Parathyroid adenoma (tissue), 2 donors: ENCODE measurements at regions not wholly inside any gene's neighbourhood (a gene's known extent, or its start where the extent isn't known, plus 50 kb on each side); places are given as distances from the start of the nearest gene placed in this dataset.

Experiments used
- H2AFZ ChIP-seq: fragments of 300-600 bp; sonication (generic); one replicate; pipeline ENCODE4 v1.7.0; 2017; ENCODE audit warnings: antibody characterized with exemption, mild to moderate bottlenecking
- H3K27ac ChIP-seq: fragments of 300-600 bp; sonication (generic); one replicate; pipeline ENCODE4 v1.7.0; 2017
- H3K27me3 ChIP-seq: fragments of 300-600 bp; sonication (generic); one replicate; pipeline ENCODE4 v1.7.0; 2017; ENCODE audit warnings: low read length; ENCODE audit not compliant: control insufficient read depth, insufficient read depth
- H3K36me3 ChIP-seq: fragments of 300-600 bp; sonication (generic); one replicate; pipeline ENCODE4 v1.7.0; 2017; ENCODE audit warnings: low read length; ENCODE audit not compliant: control insufficient read depth, insufficient read depth
- H3K4me1 ChIP-seq: fragments of 300-600 bp; sonication (generic); one replicate; pipeline ENCODE4 v1.7.0; 2017; ENCODE audit warnings: control low read depth
- H3K4me2 ChIP-seq: fragments of 300-600 bp; sonication (generic); one replicate; pipeline ENCODE4 v1.7.0; 2017; ENCODE audit warnings: low read length
- H3K4me3 ChIP-seq: fragments of 300-600 bp; sonication (generic); one replicate; pipeline ENCODE4 v1.7.0; 2017; ENCODE audit warnings: low read depth, low read length
- H3K79me2 ChIP-seq: fragments of 300-600 bp; sonication (generic); one replicate; pipeline ENCODE4 v1.7.0; 2017; ENCODE audit warnings: control low read depth
- H3K9ac ChIP-seq: fragments of 300-600 bp; sonication (generic); one replicate; pipeline ENCODE4 v1.7.0; 2017; ENCODE audit warnings: mild to moderate bottlenecking
- H3K9me3 ChIP-seq: fragments of 300-600 bp; sonication (generic); one replicate; pipeline ENCODE4 v1.7.0; 2017; ENCODE audit warnings: low read length; ENCODE audit not compliant: control insufficient read depth
- TF ChIP-seq, protein P1 (sequence below): fragments of 300-600 bp; sonication (generic); IDR thresholded peaks from one replicate; pipeline ENCODE4 v1.7.0; 2017; ENCODE audit warnings: antibody characterized with exemption, mild to moderate bottlenecking
- donor health status: primary hyperparathyroidism.

DNA sequence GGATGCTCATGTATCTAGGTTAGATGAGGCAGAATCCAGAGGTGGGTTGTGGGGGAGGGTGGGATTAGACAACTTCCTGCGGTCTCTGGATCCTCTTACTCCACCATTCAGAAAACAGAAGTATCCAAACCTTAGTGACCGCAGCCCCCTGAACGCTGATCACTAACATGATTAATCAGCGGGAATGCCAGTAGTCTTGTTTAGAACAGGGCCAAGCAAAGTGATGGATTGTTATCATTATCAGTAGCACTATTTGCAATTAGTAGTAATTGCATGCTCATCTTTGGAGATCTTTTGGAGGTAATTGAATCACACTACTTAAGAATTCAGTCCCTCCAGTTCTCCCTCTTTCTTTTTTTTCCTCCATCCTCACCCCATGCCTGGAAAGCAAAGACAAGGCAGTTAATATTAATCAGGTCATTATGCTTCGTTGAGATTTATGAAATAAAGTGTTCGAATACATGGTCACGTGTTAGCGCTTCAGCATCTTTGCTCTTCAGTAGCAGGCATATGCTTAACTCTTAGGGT lies 182.8 kb upstream of the NTF3 start:
- Histone ChIP-seq H3K4me2 (no peak overlapping the region), H3K27me3 (no peaks in the 10 kb centered on the region), H3K4me1 (no peaks in the 10 kb centered on the region), H2AFZ (no peak overlapping the region), H3K9ac (no peak overlapping the region), H3K36me3 (no peaks in the 10 kb centered on the region), H3K9me3 (no peaks in the 10 kb centered on the region), H3K27ac (no peak overlapping the region), H3K4me3 (no peak overlapping the region), H3K79me2 (no peaks in the 10 kb centered on the region)
- TF ChIP-seq, protein P1, sequence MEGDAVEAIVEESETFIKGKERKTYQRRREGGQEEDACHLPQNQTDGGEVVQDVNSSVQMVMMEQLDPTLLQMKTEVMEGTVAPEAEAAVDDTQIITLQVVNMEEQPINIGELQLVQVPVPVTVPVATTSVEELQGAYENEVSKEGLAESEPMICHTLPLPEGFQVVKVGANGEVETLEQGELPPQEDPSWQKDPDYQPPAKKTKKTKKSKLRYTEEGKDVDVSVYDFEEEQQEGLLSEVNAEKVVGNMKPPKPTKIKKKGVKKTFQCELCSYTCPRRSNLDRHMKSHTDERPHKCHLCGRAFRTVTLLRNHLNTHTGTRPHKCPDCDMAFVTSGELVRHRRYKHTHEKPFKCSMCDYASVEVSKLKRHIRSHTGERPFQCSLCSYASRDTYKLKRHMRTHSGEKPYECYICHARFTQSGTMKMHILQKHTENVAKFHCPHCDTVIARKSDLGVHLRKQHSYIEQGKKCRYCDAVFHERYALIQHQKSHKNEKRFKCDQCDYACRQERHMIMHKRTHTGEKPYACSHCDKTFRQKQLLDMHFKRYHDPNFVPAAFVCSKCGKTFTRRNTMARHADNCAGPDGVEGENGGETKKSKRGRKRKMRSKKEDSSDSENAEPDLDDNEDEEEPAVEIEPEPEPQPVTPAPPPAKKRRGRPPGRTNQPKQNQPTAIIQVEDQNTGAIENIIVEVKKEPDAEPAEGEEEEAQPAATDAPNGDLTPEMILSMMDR: no peak

DNA sequence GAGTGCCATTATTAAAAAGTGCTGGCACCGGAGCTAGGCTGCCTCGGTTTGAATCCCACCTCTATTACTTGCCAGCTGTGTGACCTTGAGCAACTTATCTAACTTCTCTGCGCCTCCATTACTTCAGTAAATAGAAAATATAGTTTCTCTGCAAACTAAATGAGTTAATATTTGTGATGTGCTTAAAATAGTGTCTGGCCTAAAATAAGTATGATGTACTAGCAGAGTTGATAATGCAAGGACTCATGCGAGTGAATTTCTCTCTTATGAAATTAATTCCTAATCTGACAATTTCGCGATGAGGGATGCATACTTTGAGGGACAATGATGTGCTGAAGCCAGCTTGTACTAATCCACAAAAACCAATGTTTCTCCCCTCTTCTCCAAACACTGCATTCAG lies 180.8 kb upstream of the NTF3 start:
- H3K9ac ChIP-seq: no peak overlapping the region
- no peak overlapping the region for H3K4me3 ChIP-seq
- no peaks in the 10 kb centered on the region for H3K27me3 ChIP-seq
- H3K79me2 ChIP-seq: no peaks in the 10 kb centered on the region
- H3K4me2 ChIP-seq: no peak overlapping the region
- no peak overlapping the region for H2AFZ ChIP-seq
- H3K4me1 ChIP-seq: no peaks in the 10 kb centered on the region
- no peaks in the 10 kb centered on the region for H3K9me3 ChIP-seq
- TF ChIP-seq, protein P1: no peak
- no peaks in the 10 kb centered on the region for H3K36me3 ChIP-seq
- no peak overlapping the region for H3K27ac ChIP-seq

DNA sequence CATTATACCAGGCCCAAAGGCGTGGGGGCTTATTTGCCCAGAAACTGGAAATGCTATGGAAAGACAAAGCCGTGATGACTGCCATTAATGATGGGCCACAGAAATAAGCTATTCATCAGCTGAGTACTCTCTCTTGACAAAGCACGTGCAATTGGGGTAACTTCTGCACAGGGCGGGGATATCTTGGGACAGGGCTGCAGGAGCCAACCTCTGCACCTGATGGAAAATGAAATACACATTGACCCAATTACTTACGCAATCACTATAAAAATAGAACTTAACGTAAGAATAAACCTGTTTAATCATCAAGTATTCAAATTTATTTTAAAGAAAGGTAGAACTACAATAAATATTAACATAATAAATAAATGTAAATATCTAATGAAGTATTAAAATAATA lies 180.1 kb upstream of the NTF3 start:
- TF ChIP-seq, protein P1: no peak
- Histone ChIP-seq H3K4me1 (no peaks in the 10 kb centered on the region), H3K79me2 (no peaks in the 10 kb centered on the region), H3K9me3 (no peaks in the 10 kb centered on the region), H3K27me3 (no peaks in the 10 kb centered on the region), H3K4me3 (no peak overlapping the region), H3K27ac (no peak overlapping the region), H2AFZ (no peak overlapping the region), H3K9ac (no peak overlapping the region), H3K4me2 (no peak overlapping the region), H3K36me3 (no peaks in the 10 kb centered on the region)

DNA sequence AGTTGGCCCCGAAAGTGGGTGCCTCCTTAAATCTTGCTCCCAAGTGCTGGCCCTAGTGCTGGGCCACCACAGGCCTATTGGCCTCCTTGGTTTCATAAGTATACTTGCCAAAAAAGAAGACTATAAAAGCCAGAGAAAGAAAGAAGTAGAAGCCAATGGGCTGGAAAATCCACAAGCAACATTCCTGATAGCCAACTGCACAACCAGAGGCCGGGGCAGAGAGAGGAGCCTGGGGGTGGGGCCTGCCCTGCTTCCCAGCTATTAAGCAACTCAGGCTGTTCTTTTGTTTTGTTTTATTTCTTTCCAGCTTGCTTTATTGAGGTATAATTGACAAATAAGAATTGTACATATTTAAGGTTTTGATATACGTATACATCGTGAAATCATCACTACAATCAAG lies 177.2 kb upstream of the NTF3 start:
- Histone ChIP-seq H3K9me3 (no peaks in the 10 kb centered on the region), H3K9ac (no peak overlapping the region)

More for the DNA sequence above, 177.2 kb upstream of the NTF3 start:
- TF ChIP-seq, protein P1: no peak
- Histone ChIP-seq H3K27me3 (no peaks in the 10 kb centered on the region), H2AFZ (no peak overlapping the region), H3K4me3 (no peak overlapping the region), H3K4me2 (no peak overlapping the region), H3K4me1 (no peaks in the 10 kb centered on the region), H3K27ac (no peak overlapping the region), H3K79me2 (no peaks in the 10 kb centered on the region), H3K36me3 (no peaks in the 10 kb centered on the region)
